Transverse colon (tissue), 4 donors: ENCODE measurements at regions not wholly inside any gene's neighbourhood (a gene's known extent, or its start where the extent isn't known, plus 50 kb on each side); places are given as distances from the start of the nearest gene placed in this dataset.
"Not testable (repeated sequence)": the region's sequence is repeated elsewhere in the genome, so short reads cannot be mapped to it uniquely, and the experiment has no call there.

Experiments used
- DNase-seq: peaks from one replicate; pipeline ENCODE4 v3.0.0-alpha.2; 2019
- H3K27ac ChIP-seq, 4 donors: fragments of 200-600 bp; sonication (generic); 2 replicates each; pipeline ENCODE4 v1.5.1; 2016 to 2018; ENCODE audit warnings: inconsistent platforms in 4 of 4
- H3K27me3 ChIP-seq: fragments of 200-600 bp; sonication (generic); 2 replicates; pipeline ENCODE4 v1.5.1; 2017; ENCODE audit warnings: inconsistent platforms
- H3K36me3 ChIP-seq, 4 donors: fragments of 200-600 bp; sonication (generic); 2 replicates each; pipeline ENCODE4 v1.5.1; 2017 to 2019; ENCODE audit warnings: inconsistent platforms in 4 of 4
- H3K4me1 ChIP-seq, 4 donors: fragments of 200-600 bp; sonication (generic); 2 replicates each; pipeline ENCODE4 v1.5.1; 2017 to 2020; ENCODE audit warnings: inconsistent platforms in 4 of 4
- H3K4me3 ChIP-seq, 4 donors: fragments of 200-600 bp; sonication (generic); 1 replicate in 1 of 4; 2 replicates in 3 of 4; pipeline versions ENCODE4 v1.5.1 to v1.6.1; 2017 to 2019; ENCODE audit warnings: inconsistent platforms in 4 of 4
- H3K9me3 ChIP-seq, 2 donors: fragments of 200-600 bp; sonication (generic); 2 replicates each; pipeline ENCODE4 v1.5.1; 2017 to 2019; ENCODE audit warnings: inconsistent platforms in 2 of 2
- EP300 ChIP-seq: sonication (generic); formaldehyde crosslinking; IDR thresholded peaks from one replicate; pipeline ENCODE4 v1.6.1; 2017; ENCODE audit warnings: antibody characterized with exemption, low read depth
- POLR2A ChIP-seq: fragments of 450-650 bp; IDR thresholded peaks from one replicate; pipeline ENCODE4 v1.6.1; 2016; ENCODE audit warnings: antibody characterized with exemption, mild to moderate bottlenecking, moderate library complexity
- POLR2AphosphoS5 ChIP-seq, 3 donors: sonication (generic); formaldehyde crosslinking; IDR thresholded peaks; one replicate each; pipeline ENCODE4 v1.6.1; 2016; ENCODE audit warnings: antibody characterized with exemption in 3 of 3
- WGBS, 2 donors: methylation state at CpG; one replicate each; pipeline ENCODE4 v1.1.5; 2018; ENCODE audit warnings: low coverage in 1 of 2; 5-methylcytosine and 5-hydroxymethylcytosine counted together
- in situ Hi-C, 4 donors: fragments of 200-750 bp; cut with MboI; loops; one replicate each; pipeline versions ENCODE4 v1.15.0 to v1.15.1; 2017; ENCODE audit warnings: low sequenced_read_pairs in 3 of 4, low pct_ligation_motif_present in 1 of 4, low pct_unique_long_range_greater_than_20kb in 1 of 4
- intact Hi-C: fragments of 100-400 bp; cut with DNase I; formaldehyde crosslinking; loops from one replicate; pipeline ENCODE4 v1.15.1; 2023; ENCODE audit warnings: low total_unique reads
- TF ChIP-seq, protein P1 (sequence below), 5 experiments: fragments of 200-600 bp in 3 of 5; fragments of 450-650 bp in 2 of 5; sonication (generic) in 3 of 5; IDR thresholded peaks; 1 replicate in 2 of 5; 2 replicates in 3 of 5; pipeline ENCODE4 v1.5.1; 2016 to 2017; ENCODE audit warnings: antibody characterized with exemption in 5 of 5, inconsistent platforms in 3 of 5, mild to moderate bottlenecking in 2 of 5, moderate library complexity in 1 of 5

DNA sequence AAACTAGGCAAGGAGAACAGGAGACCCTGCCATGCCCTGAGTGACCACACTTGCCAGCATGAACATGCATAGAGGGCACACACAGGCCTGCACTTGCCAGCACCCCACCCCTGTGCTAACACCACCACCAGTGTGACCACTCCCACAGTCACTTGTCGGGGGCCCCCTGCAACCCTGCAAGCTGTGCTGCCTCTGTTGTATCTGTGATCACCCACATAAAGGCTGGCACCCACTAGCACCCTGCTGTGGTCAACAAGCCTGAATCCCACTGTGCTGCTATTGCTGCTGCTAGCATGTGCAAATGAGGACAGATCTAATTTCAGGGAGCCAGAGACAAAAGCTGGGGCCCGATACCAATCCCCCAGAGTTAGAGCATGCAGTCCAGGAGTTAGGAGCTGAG lies 217.7 kb downstream of the GIPC2 start:
- Histone ChIP-seq H3K9me3 (no peaks in the 10 kb centered on the region), H3K27me3 (no peaks in the 10 kb centered on the region), H3K4me3 (no peak overlapping the region), H3K4me1 (no peaks in the 10 kb centered on the region), H3K36me3 (no peaks in the 10 kb centered on the region), H3K27ac (no peak overlapping the region)
- TF ChIP-seq EP300 (no peak), POLR2AphosphoS5 (IDR thresholded peaks at IDR 0.05) (no peak)
- in situ Hi-C loops = no loop called here
- intact Hi-C loops = no loop called here
- 81% methylated on average over 2 of the region's 2 CpGs; no CpG with 5 or more reads in 1 of the 2 donors for WGBS, 2 donors
- DNase-seq = no peak

DNA sequence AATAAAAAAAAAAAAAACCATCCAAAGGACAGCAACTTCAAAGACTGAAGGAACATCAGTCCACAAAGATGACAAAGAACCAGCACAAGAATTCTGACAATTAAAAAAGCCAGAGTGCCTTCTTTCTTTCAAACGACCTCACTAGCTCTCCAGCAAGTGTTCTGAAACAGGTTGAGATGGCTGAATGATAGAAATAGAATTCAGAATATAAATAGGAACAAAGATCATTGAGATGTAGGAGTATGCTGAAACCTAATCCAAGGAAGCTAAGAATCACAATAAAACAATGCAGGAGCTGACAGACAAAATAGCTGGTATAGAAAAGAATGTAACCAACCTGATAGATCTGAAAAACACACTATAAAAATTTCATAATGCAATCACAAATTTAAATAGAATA lies 218.2 kb downstream of the GIPC2 start:
- Histone ChIP-seq H3K4me1 (no peaks in the 10 kb centered on the region), H3K27me3 (no peaks in the 10 kb centered on the region), H3K27ac (no peak overlapping the region), H3K36me3 (no peaks in the 10 kb centered on the region), H3K4me3 (no peak overlapping the region), H3K9me3 (no peaks in the 10 kb centered on the region)
- no peak for DNase-seq
- in situ Hi-C loops = no loop called here
- intact Hi-C loops = no loop called here
- TF ChIP-seq, protein P1, sequence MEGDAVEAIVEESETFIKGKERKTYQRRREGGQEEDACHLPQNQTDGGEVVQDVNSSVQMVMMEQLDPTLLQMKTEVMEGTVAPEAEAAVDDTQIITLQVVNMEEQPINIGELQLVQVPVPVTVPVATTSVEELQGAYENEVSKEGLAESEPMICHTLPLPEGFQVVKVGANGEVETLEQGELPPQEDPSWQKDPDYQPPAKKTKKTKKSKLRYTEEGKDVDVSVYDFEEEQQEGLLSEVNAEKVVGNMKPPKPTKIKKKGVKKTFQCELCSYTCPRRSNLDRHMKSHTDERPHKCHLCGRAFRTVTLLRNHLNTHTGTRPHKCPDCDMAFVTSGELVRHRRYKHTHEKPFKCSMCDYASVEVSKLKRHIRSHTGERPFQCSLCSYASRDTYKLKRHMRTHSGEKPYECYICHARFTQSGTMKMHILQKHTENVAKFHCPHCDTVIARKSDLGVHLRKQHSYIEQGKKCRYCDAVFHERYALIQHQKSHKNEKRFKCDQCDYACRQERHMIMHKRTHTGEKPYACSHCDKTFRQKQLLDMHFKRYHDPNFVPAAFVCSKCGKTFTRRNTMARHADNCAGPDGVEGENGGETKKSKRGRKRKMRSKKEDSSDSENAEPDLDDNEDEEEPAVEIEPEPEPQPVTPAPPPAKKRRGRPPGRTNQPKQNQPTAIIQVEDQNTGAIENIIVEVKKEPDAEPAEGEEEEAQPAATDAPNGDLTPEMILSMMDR (IDR thresholded peaks at IDR 0.05) = no peak
- no peak for TF ChIP-seq POLR2A
- WGBS, 2 donors = 27% methylated on average over 1 of the region's 1 CpG

DNA sequence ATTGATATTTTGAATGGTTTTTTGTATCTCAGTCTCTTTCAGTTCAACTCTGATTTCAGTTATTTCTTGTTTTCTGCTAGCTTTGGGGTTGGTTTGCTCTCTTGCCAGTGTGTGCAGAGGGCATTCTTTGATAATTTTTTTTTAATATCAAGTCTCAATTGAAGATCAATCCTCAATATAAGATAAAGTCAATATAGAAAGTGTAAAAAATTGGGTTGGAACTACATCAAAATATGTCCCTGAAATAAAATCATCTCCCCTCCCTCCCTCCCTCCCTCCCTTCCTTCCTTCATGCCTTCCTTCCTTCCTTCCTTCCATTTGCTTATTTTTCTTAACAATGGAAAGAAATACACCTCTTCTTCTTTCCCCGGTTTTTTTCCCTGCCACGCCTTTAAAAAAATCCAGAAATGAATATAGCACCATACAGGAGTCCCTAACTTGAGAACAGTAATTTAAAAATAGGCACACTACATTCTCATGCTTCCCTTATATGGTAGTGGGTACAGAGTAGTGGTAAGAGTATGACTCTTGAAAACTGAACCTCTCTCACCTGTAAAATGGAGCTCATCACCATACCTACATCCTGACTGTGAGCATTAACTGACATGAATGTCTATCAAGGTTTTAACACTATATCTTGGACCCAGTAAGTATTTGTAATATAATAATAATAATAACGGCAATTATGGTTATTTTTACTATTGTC lies 221.9 kb downstream of the GIPC2 start:
- Histone ChIP-seq H3K9me3 (no peaks in the 10 kb centered on the region), H3K4me1 (no peaks in the 10 kb centered on the region), H3K27ac (no peak overlapping the region), H3K27me3 (no peaks in the 10 kb centered on the region), H3K36me3 (no peaks in the 10 kb centered on the region), H3K4me3 (no peak overlapping the region)
- no peak for DNase-seq
- in situ Hi-C loops (no loop called here), intact Hi-C loops (no loop called here)
- WGBS, 2 donors = 70 to 91% methylated on average over 3 of the region's 3 CpGs
- TF ChIP-seq EP300 = no peak
- TF ChIP-seq POLR2AphosphoS5 (IDR thresholded peaks at IDR 0.05) = no peak
- TF ChIP-seq, protein P1 (IDR thresholded peaks at IDR 0.05) = no peak
- TF ChIP-seq POLR2A = no peak

DNA sequence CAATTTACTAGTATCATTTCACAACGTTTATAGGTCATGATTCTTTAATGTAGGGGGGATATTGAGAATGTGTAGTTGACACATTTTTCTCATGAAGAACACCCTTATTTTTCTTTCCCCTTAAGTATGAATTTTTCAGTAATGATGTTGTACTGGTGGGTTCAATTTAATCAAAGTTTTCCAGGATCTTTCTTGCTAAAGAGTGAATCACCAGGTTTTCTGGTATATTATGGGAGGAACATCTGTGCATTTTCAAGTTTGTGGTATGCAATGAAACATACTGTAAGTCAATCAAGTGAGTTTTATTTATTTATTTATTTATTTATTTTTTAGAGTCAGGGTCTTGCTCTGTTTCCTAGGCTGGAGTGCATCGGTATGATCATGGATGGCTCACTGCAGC lies 221.2 kb upstream of the PTGFR start:
- no peak for TF ChIP-seq POLR2AphosphoS5 (IDR thresholded peaks at IDR 0.05)
- TF ChIP-seq, protein P1 (IDR thresholded peaks at IDR 0.05) = no peak
- TF ChIP-seq POLR2A = no peak
- no peak for TF ChIP-seq EP300
- no peak for DNase-seq
- Histone ChIP-seq H3K27ac (no peak overlapping the region), H3K9me3 (no peaks in the 10 kb centered on the region), H3K4me1 (no peaks in the 10 kb centered on the region), H3K4me3 (no peak overlapping the region), H3K36me3 (no peaks in the 10 kb centered on the region), H3K27me3 (no peaks in the 10 kb centered on the region)
- WGBS, 2 donors = 66 to 100% methylated on average over 1 to 2 of the region's 2 CpGs
- intact Hi-C loops (no loop called here), in situ Hi-C loops (no loop called here)

GRCh38 chr1:78271423-78271822 lies 219.4 kb upstream of the PTGFR start:
- H3K27me3 ChIP-seq, in situ Hi-C loops, H3K4me1 ChIP-seq, intact Hi-C loops, DNase-seq, H3K36me3 ChIP-seq, H3K4me3 ChIP-seq, H3K9me3 ChIP-seq, H3K27ac ChIP-seq: not testable (repeated sequence)
- 70 to 88% methylated on average over 2 of the region's 2 CpGs for WGBS, 2 donors
